Stimulated activated memory B cell treated with anti-CD40 and anti-IgM and Interleukin-4, amounts not matched to agents 10 μg/mL and 1 μg/mL and 100 μg/mL, for 72 hours (primary cell): ENCODE measurements at regions not wholly inside any gene's neighbourhood (a gene's known extent, or its start where the extent isn't known, plus 50 kb on each side); places are given as distances from the start of the nearest gene placed in this dataset.

Experiments
- ATAC-seq: fragments of 150-1000 bp; cut with Tn5 transposase; 2 replicates; pipeline ENCODE4 v1.10.0; 2021
- H3K27ac Mint-ChIP-seq: one replicate; pipeline ENCODE4 v1.8.0; 2022; ENCODE audit warnings: mild to moderate bottlenecking, mixed read lengths
- H3K27me3 Mint-ChIP-seq: one replicate; pipeline ENCODE4 v1.8.0; 2022; ENCODE audit warnings: mixed read lengths
- H3K36me3 Mint-ChIP-seq: one replicate; pipeline ENCODE4 v1.8.0; 2022; ENCODE audit warnings: mixed read lengths
- H3K4me1 Mint-ChIP-seq: one replicate; pipeline ENCODE4 v1.8.0; 2022; ENCODE audit warnings: mixed read lengths
- H3K4me3 Mint-ChIP-seq: one replicate; pipeline ENCODE4 v1.8.0; 2022; ENCODE audit warnings: mild to moderate bottlenecking, moderate library complexity, mixed read lengths
- H3K9me3 Mint-ChIP-seq: one replicate; pipeline ENCODE4 v1.8.0; 2022; ENCODE audit warnings: mixed read lengths

DNA sequence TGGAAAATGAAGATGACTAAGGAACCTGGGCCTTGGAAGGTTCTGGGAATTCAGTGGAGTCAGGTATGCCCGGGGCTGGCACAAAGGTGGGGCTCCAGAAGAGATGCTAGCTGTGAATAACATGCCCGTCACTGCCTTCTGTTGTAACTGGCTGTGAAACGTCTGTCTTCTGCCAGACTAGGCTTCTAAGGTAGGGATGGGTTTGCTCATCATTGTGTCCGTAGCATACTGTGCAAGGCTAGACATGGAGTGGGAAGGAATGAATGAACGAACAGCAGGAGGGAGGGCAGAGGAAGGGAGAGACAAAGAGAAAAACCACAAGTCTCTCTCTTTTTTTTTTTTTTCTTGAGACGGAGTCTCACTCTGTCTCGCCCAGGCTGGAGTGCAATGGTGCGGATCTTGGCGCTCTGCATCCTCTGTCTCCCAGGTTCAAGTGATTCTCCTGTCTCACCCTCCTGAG, 327.4 kb downstream of the MN1 start:
- H3K4me3 Mint-ChIP-seq = no peak overlapping the region
- H3K27me3 Mint-ChIP-seq = no peaks in the 10 kb centered on the region
- no peak overlapping the region for H3K27ac Mint-ChIP-seq
- H3K36me3 Mint-ChIP-seq = no peaks in the 10 kb centered on the region
- no peaks in the 10 kb centered on the region for H3K4me1 Mint-ChIP-seq
- H3K9me3 Mint-ChIP-seq = peaks cover 8% of the 10 kb centered on the region
- ATAC-seq = no peak

DNA sequence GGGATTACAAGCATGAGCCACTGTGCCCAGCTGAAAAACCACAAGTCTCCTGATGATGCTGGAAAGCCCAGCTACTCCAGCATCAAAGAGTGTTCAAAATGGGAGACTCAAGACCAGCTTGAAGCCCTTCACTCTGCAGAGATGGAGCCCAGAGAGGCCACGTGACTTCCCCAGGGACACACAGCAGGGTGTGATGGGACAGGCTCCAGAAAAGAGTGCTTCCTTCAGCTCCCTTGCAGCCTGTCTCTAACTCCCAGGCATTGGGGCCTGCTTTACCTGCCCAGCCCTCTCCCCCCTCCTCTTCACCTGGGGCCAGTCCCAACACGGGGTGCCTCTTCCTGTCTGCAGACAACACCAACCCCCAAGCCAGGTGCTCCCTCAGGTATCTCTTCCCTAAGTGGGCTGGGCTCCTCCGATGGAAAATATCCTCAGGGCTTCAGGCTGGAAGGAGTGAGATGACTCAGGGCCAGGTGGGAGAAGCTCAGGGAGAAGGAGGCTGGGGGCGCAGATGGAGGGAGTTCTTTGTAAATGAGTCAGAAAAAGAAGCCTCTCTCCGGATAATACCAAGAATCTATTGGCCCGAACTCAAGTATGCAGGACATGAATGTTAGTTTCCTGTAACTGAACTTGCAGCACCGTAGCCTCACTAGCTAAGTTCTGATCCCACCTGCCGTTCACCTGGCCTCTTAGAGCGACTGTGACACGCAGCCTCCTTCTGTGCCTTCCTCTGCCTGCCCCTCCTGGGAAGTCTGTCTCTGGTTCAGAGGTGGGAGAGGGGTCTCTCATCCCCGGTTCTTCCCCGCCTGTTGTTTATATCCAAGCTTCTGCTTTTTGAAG, 326.6 kb downstream of the MN1 start:
- H3K27ac Mint-ChIP-seq = no peak overlapping the region
- H3K27me3 Mint-ChIP-seq = no peaks in the 10 kb centered on the region
- H3K36me3 Mint-ChIP-seq = no peaks in the 10 kb centered on the region

DNA sequence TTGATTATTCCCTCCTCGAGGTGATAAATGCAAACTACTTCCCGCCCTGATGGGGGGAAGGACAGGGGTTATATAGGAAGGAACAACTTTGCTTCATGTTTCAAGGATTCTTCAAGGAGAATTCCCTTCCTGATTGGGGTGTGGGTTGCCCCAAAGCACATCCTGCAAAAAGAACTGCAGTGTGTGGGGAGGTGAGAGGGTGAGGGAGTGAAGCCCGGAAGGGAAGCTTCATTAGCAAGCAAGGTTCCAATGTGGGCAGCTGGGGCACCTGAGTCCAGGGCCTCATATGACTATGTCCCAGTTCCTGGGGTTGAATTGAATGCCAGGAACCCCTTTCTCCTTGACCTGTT, 326.0 kb downstream of the MN1 start:
- Mint-ChIP-seq H3K4me1 (no peaks in the 10 kb centered on the region), H3K4me3 (no peak overlapping the region), H3K36me3 (no peaks in the 10 kb centered on the region), H3K27me3 (no peaks in the 10 kb centered on the region), H3K27ac (no peak overlapping the region), H3K9me3 (peaks cover 8% of the 10 kb centered on the region)
- no peak for ATAC-seq

More for the DNA sequence above, 326.6 kb downstream of the MN1 start:
- ATAC-seq = no peak
- H3K4me1 Mint-ChIP-seq = no peaks in the 10 kb centered on the region
- no peak overlapping the region for H3K4me3 Mint-ChIP-seq
- peaks cover 8% of the 10 kb centered on the region for H3K9me3 Mint-ChIP-seq

DNA sequence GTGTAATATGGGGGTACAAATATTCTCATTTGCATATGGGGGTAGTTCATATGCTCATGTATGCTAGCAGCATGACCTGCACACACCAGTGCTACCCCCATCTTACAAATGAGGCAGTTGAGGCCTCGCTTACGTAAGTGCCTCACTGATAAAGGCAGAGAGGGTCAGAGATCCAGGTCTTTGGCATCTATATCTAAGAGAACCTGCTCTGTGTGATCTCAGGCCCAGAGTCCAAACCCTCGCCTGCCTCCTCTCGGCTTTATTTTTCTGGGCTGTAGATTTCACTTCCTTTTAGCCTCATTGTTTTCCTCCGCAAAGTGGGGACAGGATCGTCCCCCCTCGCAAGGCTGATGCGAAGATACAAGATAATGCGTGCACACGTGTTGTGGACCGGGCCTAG, 325.2 kb downstream of the MN1 start:
- Mint-ChIP-seq H3K4me3 (no peak overlapping the region), H3K36me3 (no peaks in the 10 kb centered on the region), H3K27me3 (no peaks in the 10 kb centered on the region), H3K4me1 (no peaks in the 10 kb centered on the region), H3K27ac (no peak overlapping the region), H3K9me3 (peaks cover 8% of the 10 kb centered on the region)
- ATAC-seq = no peak

DNA sequence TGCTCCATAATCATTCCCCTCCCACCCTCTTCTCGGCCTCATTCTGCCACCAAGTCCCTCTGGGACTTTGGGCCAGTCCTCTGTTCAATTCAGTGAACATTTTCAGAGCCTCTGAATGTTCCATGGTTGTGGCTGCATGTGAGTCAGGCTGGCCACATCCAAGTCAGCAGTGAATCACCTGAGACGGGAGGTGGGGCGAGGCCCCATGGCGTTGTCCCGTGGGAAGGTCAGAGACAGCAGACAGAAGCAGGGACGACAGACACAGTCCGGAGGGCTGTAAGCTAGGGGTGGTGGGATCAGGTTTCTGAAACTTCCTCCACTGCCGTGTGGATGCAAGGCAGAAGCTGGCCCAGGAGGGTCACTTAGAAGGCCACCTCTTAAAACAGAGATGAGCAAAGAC, 324.8 kb downstream of the MN1 start:
- peaks cover 8% of the 10 kb centered on the region for H3K9me3 Mint-ChIP-seq
- no peaks in the 10 kb centered on the region for H3K27me3 Mint-ChIP-seq
- H3K4me3 Mint-ChIP-seq = no peak overlapping the region
- no peaks in the 10 kb centered on the region for H3K4me1 Mint-ChIP-seq
- H3K36me3 Mint-ChIP-seq = no peaks in the 10 kb centered on the region
- ATAC-seq = no peak
- no peak overlapping the region for H3K27ac Mint-ChIP-seq

DNA sequence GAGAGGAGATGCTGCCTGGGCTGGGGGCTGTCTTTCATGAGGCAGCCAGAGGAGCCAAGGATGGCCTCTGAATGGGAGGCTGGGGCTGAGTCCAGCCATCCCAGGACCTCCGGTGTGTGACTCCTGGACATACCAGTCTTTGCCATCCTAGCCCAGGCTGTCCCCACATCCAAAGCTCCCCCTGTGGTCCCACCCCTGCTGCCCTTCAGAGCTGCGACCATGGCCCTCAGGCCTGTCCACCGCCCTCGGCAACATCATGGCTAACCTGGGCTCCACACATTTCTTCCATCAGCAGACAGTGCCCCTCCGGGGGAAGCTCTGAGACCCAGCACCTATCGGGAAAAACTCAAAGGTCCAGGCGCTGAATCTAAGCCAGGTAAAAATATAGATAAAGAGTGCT, 324.4 kb downstream of the MN1 start:
- peaks cover 8% of the 10 kb centered on the region for H3K9me3 Mint-ChIP-seq
- ATAC-seq = no peak
- H3K4me3 Mint-ChIP-seq = no peak overlapping the region
- no peaks in the 10 kb centered on the region for H3K36me3 Mint-ChIP-seq
- H3K4me1 Mint-ChIP-seq = no peaks in the 10 kb centered on the region
- H3K27me3 Mint-ChIP-seq = no peaks in the 10 kb centered on the region
- no peak overlapping the region for H3K27ac Mint-ChIP-seq

DNA sequence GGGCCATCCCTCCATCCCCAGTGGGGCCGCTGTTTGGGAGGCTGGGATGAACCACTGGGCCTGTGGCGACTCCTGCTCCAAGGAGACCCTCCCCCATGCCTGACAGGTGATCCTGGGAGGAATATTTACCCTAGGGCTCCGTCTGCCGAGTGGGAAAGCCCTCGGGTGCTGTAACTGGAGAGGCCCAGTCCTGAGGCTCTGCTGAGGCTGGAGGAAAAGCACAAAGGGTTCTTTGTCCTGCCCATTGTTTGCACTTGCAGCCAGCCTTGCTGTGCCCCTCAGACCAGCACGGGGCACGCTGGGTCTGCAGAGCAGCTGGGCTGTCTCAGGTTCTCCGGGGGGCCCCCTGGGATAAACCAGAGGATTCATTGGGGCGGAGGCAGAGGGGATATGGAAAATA, 321.1 kb downstream of the MN1 start:
- Mint-ChIP-seq H3K27me3 (no peaks in the 10 kb centered on the region), H3K27ac (no peak overlapping the region), H3K4me3 (no peak overlapping the region), H3K9me3 (peaks cover 8% of the 10 kb centered on the region), H3K4me1 (no peaks in the 10 kb centered on the region), H3K36me3 (no peaks in the 10 kb centered on the region)
- no peak for ATAC-seq

DNA sequence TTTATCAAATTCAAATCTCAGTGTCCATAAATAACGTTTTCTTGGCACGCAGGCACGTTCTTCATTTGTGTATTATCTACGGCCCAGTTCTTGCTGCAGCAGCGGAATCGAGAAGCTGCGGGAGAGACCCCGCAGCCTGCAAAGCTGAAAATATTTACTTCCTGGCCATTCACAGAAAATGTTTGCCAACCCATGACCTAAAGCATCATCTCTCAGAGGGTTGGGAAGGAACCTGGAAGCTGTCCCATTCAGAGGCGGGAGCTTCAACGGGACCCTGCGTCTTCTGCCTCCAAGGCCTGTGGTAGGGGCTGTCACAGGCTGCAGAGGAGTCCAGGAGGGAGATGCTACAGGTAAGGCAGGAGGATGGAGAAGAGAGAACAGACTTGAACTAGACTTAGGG, 319.2 kb downstream of the MN1 start:
- no peak for ATAC-seq
- no peaks in the 10 kb centered on the region for H3K4me1 Mint-ChIP-seq
- H3K27ac Mint-ChIP-seq = no peak overlapping the region
- H3K4me3 Mint-ChIP-seq = no peak overlapping the region
- no peaks in the 10 kb centered on the region for H3K27me3 Mint-ChIP-seq
- no peaks in the 10 kb centered on the region for H3K36me3 Mint-ChIP-seq
- peaks cover 11% of the 10 kb centered on the region for H3K9me3 Mint-ChIP-seq

DNA sequence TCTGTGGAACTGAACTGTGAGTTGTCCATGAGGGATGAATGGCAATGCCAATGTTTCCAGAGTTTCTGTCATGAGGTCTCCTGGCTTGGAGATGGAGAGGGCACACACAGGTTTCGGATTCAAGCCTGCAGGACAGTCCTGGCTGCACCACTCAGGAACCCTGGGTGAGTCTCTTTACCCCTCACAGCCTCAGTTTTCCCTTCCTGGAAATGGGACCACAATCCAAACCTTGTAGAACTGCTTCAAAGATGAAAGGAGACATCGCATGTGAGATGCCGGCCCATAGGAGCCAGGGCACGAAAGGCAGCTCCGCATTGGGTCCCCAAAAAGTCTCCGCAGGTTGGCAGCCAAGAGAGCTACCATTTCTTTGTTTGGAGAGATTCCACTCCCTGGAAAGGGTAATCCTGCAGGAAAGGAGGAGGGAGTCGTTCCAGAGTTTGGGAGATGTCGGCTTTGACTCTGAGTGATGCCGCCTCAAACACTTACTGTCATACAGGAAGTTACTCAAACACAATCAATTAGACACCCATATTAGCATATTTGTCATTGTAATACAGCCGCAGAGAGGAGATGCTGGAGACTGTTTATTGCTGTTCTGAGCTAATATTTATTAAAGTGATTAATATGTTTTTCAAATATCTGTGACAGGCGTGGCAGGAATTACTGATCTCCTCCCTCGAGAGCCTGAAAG, 318.3 kb downstream of the MN1 start:
- H3K9me3 Mint-ChIP-seq = peaks cover 7% of the 10 kb centered on the region
- H3K4me3 Mint-ChIP-seq = no peak overlapping the region
- H3K27ac Mint-ChIP-seq = no peak overlapping the region
- H3K4me1 Mint-ChIP-seq = no peaks in the 10 kb centered on the region
- H3K27me3 Mint-ChIP-seq = no peaks in the 10 kb centered on the region
- no peaks in the 10 kb centered on the region for H3K36me3 Mint-ChIP-seq
- ATAC-seq = no peak

DNA sequence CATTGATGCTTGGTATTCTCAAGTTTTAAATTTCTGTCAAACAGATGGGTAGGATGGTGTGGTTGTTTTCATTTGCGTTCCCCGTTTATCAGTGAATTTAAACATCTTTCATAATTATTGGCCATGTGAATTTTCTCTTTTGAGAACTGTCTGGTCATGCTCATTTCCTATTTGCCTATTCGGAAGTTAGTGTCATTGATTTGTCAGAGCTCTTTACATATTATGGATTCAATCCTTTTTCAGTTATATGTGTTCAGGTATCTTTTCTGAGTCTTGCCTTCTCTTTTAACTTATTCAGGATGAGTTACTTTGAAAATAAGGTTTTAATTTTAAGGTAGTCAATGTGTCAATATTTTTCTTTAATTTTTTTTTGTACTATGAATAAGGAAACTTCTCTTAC, 315.7 kb downstream of the MN1 start:
- H3K36me3 Mint-ChIP-seq = no peaks in the 10 kb centered on the region

DNA sequence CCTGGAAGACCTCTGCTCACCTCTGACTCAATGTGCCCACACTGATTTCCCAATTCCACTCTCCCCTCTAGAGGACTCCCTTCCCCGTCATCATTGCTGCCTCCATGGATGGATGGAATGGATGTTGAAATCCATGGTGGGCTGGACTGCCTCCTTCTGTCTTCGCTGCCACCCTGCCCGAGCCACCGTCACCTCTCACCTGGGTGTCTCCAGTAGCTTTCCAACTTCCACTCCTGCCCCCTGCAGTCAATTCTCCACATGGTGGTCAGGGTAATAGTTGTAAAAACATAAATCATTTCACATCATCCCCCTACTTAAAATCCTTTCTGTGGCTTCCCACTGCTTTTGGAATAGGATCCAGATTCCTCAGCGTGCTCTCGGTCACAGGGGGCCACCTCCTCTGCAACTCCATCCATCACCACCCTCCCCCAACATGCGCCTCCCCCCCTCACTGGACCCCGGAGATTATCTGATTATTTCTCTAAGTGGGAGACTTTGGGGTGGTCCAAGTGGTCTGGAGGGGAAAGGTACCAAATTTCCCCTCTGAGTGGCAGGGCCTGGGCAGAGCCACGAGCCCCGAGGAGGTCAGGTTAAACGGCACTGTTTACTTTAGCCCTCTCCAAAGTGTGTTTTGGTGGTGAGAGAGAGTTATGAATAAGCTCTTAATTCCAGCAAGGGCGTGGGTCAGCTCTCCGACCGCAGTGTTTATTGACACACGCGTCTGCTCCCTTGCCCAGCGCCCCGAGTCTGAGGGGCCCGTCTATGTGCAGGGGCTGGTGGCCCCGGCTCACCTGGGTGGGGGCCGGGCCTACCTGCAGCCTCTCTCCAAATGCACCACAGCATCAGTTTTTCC, 313.7 kb downstream of the MN1 start:
- H3K27ac Mint-ChIP-seq = no peak overlapping the region
- no peak overlapping the region for H3K4me3 Mint-ChIP-seq
- H3K36me3 Mint-ChIP-seq = no peaks in the 10 kb centered on the region
- H3K27me3 Mint-ChIP-seq = no peaks in the 10 kb centered on the region
- no peak for ATAC-seq
- peaks cover 15% of the 10 kb centered on the region for H3K9me3 Mint-ChIP-seq
- H3K4me1 Mint-ChIP-seq = no peaks in the 10 kb centered on the region

More for the DNA sequence above, 315.7 kb downstream of the MN1 start:
- Mint-ChIP-seq H3K4me3 (no peak overlapping the region), H3K4me1 (no peaks in the 10 kb centered on the region), H3K27ac (no peak overlapping the region), H3K9me3 (peaks cover 2% of the 10 kb centered on the region), H3K27me3 (no peaks in the 10 kb centered on the region)
- no peak for ATAC-seq

DNA sequence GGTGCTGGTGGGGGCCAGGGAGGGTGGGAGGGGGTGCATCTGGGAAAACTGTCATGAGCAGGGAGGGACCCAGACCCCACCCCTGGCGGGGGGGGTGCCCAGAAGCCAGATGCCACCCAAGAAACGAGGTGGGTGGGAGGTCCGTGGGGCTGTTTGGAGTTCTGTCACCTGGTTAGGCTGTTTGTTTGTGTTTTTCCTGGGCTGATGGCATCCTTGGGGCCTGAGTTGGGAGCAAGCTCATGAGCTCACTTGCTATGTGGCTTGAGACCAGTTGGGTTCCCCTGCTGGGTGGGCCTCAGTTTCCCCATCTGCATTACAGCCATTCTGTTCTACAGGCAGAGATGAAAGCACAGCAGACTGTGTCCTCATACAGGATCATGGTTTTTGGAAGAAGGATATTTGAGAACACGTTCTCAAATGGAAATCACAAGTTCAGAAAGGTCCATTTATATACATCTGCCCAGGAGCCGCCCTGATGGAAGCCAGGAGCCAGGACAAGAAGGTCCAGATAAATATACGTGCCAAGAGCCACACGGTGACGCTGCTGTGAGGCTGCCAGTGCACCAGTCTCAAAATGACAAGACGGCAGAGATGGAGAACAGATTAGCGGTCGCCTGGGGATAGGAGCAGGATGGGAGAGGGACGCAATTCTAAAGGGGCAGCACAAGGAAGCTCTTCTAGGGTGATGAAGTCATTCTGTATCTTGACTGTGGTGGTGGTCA, 312.9 kb downstream of the MN1 start:
- ATAC-seq = peak; percentile 12
- no peaks in the 10 kb centered on the region for H3K27me3 Mint-ChIP-seq
- H3K4me3 Mint-ChIP-seq = no peak overlapping the region
- no peak overlapping the region for H3K27ac Mint-ChIP-seq
- H3K36me3 Mint-ChIP-seq = no peaks in the 10 kb centered on the region
- peaks cover 15% of the 10 kb centered on the region for H3K9me3 Mint-ChIP-seq
- no peaks in the 10 kb centered on the region for H3K4me1 Mint-ChIP-seq

DNA sequence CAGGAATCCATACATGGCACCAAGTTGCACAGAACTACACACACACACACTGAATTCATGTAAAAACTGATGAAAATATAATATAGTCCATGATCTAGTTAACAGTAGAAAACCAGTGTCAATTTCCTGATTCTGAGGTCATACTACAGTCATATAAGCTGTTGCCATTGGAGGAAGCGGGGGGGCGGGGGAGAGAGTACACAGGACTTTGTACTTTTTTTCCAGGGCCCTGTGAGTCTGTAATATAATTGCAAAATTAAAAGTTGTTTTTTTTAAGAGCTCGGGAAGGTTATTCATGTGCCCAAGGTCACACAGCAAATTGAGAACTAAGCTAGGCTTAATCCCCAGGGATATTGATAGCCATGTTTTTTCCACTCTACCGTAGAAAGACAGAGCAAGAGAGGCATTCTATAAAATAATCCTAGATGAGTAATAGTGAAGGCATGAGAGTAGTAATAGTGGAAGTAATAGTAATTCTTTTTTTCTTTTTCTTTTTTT, 312.3 kb downstream of the MN1 start:
- Mint-ChIP-seq H3K4me1 (no peaks in the 10 kb centered on the region), H3K36me3 (no peaks in the 10 kb centered on the region), H3K4me3 (no peak overlapping the region), H3K27ac (no peak overlapping the region), H3K27me3 (no peaks in the 10 kb centered on the region), H3K9me3 (peaks cover 15% of the 10 kb centered on the region)
- ATAC-seq = no peak

DNA sequence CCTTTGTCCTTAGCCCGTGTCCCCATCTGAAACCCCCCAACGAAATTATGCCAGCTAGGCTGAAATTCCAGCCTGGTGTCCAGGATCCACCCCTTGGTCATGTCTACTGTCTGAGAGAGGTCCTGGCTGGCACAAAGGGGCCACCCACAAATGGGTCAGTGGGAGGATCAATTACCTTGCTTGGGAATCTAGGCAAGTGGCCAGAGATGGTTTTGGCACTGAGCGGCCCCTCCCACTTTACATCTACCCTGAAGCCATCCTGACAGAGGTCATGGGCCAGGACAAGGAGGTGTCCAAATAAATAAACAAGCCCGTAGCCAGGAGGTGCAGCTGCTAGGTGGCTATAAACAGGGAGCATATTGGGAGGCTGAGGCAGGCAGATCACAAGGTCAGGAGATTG, 311.5 kb downstream of the MN1 start:
- Mint-ChIP-seq H3K4me1 (no peaks in the 10 kb centered on the region), H3K4me3 (no peak overlapping the region), H3K27ac (no peak overlapping the region), H3K9me3 (peaks cover 15% of the 10 kb centered on the region), H3K27me3 (no peaks in the 10 kb centered on the region), H3K36me3 (no peaks in the 10 kb centered on the region)
- ATAC-seq = no peak

DNA sequence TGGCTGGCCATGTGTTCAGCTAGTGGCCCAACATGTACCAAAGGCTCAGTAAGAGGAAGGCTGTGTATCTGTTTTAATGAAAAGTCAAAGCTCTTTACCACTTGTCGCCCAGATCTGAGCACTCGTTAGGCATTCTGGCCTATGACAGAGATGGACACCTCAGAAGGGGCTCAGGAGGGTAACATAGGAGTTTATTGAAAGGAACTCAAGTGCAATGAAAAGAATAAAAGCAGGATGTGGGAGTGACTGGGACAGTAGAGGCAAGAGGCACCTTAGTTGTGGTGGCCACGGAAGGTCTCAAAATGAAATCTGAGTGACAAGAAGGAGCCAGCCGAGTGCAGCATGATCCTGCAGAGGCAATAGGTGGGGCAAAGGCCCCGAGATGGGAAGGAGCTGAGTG, 309.7 kb downstream of the MN1 start:
- no peaks in the 10 kb centered on the region for H3K36me3 Mint-ChIP-seq
- peaks cover 13% of the 10 kb centered on the region for H3K9me3 Mint-ChIP-seq
- no peak for ATAC-seq
- H3K27me3 Mint-ChIP-seq = no peaks in the 10 kb centered on the region
- H3K27ac Mint-ChIP-seq = no peak overlapping the region
- H3K4me3 Mint-ChIP-seq = no peak overlapping the region
- H3K4me1 Mint-ChIP-seq = no peaks in the 10 kb centered on the region
